UCSD-AML1 (cell line): ENCODE measurements at regions not wholly inside any gene's neighbourhood (a gene's known extent, or its start where the extent isn't known, plus 50 kb on each side); places are given as distances from the start of the nearest gene placed in this dataset.

Experiments
- DNase-seq: peaks from one replicate; lab custom pipeline; 2025; ENCODE audit not compliant: unreplicated experiment; lab: John Stamatoyannopoulos, UW

DNA sequence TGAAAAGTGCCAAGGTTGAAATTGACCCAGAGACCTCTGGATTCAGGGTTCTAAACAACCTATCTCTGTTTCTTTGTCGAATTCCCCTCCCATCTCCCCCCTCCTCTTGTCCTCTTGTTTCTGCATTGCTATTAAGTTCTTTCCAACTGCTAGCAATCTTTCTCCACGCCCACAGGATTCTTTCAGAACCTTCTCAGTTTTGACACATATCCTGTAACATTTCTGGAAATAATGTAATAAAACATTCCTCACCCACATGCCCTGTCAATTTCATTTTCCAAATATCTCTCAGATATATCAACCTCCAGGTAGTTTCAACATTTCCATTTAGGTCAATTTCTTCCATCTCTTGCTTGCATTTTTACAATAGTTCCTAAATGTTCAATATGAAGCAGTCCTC is 1105.9 kb downstream of the ARAP2 start:
- no peak for DNase-seq

- DNase-seq: no peak
Measured at GRCh38 chr4:35147761-35148160, 1096.6 kb downstream of the ARAP2 start.

DNA sequence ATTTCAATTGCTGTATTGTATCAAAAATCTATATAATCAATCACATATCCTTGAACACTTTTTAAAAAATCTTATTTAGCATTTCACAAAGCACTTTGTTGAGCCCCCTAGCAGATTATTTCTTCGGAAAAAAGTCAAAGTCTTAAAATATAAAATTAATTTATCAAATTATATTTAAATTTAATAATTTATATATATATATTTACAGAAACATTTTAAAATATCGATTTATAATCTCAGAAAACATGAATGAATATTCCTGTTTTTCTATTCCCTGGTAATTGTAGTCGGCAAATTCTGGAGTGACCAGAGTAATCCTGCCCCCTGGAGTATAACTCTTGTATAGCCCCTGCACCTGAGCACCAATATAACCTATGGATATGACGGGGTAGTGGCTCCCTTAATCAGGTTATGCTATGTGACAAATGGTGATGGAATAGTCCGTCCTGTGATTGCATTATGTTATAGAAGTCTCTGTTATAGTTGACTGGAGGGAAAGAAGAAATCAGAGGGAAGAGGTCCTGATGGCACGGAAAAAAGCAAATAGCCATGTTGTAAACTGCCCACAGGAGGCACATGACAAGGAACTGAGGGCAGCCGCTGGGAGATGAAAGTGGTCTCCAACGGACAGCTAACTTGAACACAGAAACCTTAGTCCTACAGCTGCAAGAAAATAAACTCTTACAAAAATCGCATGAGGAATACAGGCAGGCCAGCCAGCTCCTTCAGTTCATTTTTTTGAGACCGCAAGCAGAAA is 1092.3 kb downstream of the ARAP2 start:
- DNase-seq: no peak

- DNase-seq: no peak
Measured at GRCh38 chr4:35163168-35163567, 1081.1 kb downstream of the ARAP2 start.

GRCh38 chr4:35164063-35164462 is 1080.3 kb downstream of the ARAP2 start:
- DNase-seq: no peak

DNA sequence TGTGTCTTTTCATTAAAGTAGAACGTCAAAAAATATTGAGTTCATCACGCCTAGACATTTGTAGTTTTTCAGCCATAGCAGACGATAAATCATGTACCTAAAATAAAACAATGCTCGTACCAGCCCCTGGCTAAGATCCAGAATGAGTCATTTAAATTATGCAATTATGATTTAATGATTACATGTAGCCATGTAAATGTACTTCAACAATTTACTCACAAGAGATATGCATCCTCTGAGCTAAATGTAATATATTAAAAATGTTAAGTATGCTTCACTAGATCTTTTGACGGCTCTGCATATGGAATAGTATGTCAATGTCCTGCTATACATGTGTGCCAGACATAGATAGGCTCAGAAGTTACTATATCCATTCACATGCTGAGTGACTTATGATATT is 1077.8 kb downstream of the ARAP2 start:
- DNase-seq: no peak

DNA sequence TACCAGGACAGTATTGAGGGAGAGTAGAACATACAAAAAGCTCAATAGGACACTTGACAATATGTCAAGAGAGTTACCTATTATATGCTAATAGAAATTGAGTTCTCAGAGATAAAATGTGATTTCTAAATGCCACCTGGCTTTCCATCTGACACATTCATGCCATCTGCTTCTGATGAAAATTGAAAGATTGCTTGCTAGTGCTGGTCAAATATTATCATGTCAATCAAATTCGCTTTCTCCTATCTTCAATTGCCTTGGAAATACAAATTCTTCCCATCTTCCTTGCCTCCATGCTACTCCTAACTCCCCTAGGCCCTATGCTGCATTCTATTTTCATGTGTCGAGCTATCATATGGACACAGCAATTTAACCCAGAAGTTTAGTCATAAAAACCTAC is 1076.9 kb downstream of the ARAP2 start:
- DNase-seq: no peak

DNA sequence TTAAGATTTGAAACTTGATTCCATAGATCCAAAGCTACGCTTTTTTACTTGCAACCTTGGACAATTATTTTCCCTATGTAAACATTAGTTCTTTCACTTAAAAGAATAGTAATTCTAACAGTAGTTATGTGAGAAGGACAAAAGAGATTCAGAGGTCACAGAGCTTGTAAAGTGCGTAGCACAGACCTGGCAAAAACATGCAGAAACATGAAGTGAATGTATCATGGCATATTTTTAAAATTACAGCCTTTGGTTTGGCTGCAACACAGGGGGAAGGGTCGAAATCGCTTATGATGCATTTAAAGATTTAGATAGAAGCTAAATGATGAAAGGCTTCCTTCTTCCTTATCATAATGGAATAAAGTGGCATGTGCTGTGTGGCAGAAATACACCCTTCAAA is 1068.8 kb downstream of the ARAP2 start:
- DNase-seq: no peak

GRCh38 chr4:35175894-35176293 is 1068.4 kb downstream of the ARAP2 start:
- no peak for DNase-seq

DNA sequence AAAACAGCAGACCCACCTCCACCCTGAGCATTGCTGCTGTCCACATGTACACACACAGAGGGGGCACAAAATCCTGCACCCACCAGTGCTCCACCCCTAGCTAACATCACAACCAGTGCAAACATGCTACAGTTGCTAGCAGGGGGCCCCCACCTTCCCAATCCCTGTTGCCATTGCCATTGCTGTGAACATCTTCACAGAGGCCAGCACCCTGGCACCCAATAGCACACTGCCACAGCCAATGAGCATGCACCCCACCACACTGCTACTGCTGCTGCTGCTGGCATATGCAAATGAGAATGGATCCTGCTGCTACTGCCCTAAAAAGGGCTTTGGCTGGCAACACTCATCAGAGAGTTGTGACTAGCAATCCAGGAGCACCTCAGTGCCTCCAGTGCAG is 1061.9 kb downstream of the ARAP2 start:
- no peak for DNase-seq

DNA sequence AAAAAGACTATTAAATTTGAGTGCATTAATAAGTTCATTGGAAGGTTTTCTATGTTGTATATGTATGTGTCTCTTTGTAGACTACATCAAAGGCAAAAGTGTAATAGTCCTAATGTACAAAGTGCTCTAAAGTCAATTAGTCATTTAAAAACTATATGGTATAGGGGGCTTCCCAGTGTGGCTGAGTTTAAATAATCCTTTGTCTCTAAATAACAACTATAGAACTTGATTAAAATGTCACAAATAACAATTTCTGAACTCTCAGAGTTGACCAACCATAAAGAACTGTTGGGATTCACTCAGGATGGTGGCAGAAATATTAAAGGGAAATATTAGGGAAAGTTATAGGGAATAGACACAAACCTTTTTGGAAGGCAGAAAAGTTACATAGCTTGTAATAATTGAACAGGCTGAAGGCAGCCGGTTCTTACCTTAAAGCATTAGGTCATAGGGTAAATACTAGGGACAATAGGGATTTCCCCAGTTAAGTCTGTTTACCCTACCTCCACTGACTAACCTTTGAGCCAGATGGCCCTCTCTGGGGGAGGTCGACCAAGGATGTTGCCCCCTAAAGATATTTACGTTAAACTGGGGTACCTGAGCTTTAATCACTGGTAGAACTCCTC is 1054.2 kb downstream of the ARAP2 start:
- no peak for DNase-seq

DNA sequence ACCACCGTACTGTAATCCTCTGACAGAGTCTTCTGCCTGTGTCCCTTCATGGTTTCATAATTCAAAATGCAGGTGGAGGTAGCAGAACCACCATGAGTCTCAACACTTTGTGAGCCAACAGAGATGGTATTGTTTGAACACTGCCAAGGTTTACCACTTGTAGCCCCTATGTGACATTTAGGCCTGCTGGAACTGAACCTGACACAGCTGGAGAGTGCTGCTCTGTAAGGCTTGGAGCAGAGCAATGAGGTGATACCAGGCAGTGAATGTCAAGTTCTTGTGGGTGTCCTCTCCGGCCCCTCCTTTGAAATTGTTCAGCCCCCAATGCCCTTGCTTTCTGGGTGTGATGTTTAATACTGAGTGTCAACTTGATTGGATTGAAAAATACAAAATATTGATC is 1042.9 kb downstream of the ARAP2 start:
- no peak for DNase-seq

DNA sequence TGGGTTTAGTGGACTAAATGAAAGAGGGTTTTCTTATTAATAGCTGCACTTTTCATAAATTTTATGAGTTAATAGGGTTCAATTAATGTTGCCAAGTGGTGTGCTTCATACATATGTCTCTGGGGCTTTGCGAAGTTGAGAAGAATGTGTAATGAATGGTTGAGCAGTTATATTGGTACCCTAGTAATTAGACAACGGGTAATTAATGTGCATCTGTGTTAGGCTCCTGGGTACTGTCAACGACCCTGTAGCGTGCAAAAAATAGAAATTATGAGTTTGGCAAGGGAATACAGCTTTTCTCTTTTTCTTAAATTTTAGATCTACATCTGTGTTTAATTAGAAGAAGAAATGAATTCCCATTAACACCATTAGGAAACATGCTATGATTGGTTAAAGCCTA is 1027.7 kb downstream of the ARAP2 start:
- DNase-seq: no peak

DNA sequence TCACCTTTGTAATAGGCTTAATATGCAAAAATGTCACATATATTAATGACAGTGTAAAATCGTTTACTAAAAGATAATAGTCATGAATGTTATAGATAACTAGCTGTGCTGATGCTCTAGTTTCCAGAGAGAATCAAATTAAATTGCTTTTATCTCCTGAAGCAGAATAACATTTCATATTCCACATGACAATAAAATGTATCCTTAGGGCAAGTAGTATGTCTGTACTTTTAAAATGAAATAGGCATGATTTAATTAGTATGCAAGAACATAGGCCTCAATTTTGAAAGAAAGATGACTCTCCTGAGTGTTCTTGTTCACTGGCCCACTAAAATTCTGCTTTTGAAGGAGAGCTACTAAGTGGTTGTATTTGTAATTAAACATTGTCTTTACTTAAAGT is 1027.0 kb downstream of the ARAP2 start:
- DNase-seq: no peak

DNA sequence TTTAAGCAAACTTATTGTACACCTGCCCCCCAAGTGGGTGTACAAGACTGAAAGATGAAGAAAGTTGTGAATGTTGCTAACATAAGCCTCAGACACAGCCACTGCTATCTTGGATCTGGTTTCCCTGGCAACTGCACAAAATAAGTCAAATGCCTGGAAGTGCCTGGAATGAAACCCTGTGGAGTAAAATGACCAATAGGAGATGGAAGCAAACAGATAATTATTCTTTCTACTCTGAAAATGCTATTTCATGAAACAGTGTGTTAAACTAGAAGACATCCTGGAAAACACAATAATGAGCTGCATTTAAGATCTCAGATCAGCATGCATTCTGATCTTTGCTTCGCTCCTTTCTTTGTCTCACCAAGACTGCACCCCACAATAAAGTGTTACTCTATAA is 1016.0 kb downstream of the ARAP2 start:
- DNase-seq: no peak

DNA sequence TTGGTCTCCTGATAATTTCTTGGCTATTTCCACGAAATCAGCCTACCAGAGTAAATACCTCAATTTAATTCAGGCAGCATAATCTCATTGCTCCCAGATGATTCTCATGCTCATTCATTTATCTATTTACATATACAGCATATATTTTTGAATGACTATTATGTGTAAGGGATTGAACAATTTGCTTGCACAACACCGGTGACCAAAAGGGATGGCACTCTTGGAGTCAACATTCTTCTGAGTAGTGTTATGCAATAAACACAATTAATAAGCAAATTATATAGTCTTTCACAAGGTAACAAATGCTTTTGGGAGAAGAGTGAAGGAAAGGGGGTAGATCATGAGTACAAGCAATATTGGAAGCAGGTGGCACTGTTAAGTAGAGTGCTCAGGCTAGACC is 1015.3 kb downstream of the ARAP2 start:
- no peak for DNase-seq

DNA sequence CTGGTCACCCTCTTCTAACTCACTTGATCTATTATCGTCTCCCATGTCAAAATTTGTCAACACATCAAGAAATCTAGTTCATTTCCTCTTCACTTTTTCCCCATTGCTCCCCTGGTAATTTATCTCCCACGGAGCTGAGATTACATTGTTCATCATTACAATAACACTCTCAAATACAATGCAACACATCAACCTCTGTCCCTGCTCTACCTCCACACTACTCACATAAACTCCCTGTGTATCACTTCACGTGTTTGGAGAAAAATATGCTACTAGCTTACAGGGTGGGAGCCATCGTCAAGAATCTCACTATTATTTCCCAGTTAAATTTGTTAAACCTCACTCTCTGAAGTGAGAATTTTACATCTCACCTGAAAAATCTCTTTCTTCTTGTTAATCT is 1006.4 kb downstream of the ARAP2 start:
- DNase-seq: no peak

GRCh38 chr4:35238793-35239192 is 1005.5 kb downstream of the ARAP2 start:
- no peak for DNase-seq

DNA sequence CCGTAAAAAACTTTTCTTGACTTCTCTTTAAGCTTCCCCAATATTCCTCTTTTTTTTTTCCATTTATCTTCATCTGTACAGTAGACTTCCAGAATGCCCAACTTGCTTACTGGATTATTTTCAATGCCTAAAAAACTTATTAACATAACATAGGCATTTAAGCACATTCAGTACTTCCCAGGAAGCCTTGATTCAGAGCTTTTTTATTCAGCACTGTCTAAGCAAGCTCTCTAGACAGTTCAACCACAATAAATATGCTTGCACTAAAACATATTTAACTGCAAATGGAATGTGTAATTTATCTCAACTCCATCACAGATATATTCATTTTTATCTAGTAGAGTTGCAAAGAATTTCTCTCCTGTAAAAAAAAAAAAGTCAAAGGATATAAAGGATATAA is 997.8 kb downstream of the ARAP2 start:
- no peak for DNase-seq

DNA sequence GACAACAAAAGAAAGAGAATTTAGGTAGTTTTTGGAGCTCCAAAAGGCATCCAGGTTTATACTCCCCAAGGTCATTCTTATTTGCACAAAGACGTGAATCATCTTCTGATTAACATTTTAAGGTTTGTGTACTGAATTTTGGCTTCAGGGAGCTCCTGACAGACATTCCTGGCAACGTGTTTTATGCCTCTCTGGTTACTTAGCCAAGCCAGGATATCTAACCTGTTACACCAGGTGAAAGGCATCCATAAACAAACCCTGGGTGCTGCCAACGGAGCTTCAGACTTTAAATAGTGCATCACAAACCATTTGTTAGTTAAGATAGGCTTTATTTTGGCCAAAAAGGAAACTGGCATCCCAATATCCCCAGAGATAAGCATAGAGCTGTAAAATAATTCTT is 997.3 kb downstream of the ARAP2 start:
- no peak for DNase-seq

GRCh38 chr4:35250331-35250730 is 994.0 kb downstream of the ARAP2 start:
- no peak for DNase-seq

DNA sequence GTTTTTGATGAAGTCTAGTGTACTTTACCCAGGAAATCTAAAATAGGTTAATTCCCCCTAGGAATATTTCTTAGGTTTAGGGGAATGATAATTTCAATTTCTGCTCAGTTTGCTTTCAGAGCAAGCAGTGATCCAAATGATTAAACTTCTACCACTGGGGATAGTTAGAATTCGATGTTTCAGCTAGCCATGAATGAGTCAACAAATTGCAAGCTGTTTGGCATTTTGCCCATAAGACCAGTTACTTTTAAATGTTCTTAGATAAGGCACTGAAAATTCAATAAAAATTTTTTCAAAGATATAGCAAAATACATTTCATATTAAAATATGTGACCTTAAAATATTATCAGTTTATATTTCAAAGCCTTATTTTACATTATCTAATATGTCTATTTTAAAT is 993.6 kb downstream of the ARAP2 start:
- no peak for DNase-seq

- no peak for DNase-seq
Measured at GRCh38 chr4:35252071-35252470, 992.2 kb downstream of the ARAP2 start.
